GM13976 (cell line): ENCODE measurements at regions not wholly inside any gene's neighbourhood (a gene's known extent, or its start where the extent isn't known, plus 50 kb on each side); places are given as distances from the start of the nearest gene placed in this dataset.

Experiments
- DNase-seq: peaks from one replicate; pipeline ENCODE4 v3.0.0; 2012; ENCODE audit warnings: low spot score
- CTCF ChIP-seq: IDR thresholded peaks from 2 replicates; pipeline ENCODE4 v1.5.1; 2012; ENCODE audit warnings: borderline replicate concordance, mild to moderate bottlenecking; ENCODE audit not compliant: insufficient read depth; ENCODE audit errors: extremely low read depth, missing control alignments, control extremely low read depth
- in situ Hi-C: fragments of 300-500 bp; cut with MboI; formaldehyde crosslinking; loops from one replicate; pipeline ENCODE4 v1.12.0; 2022; ENCODE audit warnings: low sequenced_read_pairs, mixed read lengths, inconsistent platforms; ENCODE audit not compliant: unreplicated experiment

GRCh38 chr17:72363089-72363610 is 242.3 kb downstream of the SOX9 start:
- TF ChIP-seq CTCF = no peak
- in situ Hi-C loops = no loop called here
- no peak for DNase-seq

GRCh38 chr17:72365857-72366414 is 245.1 kb downstream of the SOX9 start:
- DNase-seq = no peak
- TF ChIP-seq CTCF = no peak
- in situ Hi-C loops = no loop called here

GRCh38 chr17:72366626-72367025 is 245.8 kb downstream of the SOX9 start:
- no peak for TF ChIP-seq CTCF
- in situ Hi-C loops = no loop called here
- DNase-seq = no peak

GRCh38 chr17:72368191-72368590 is 247.4 kb downstream of the SOX9 start:
- no peak for DNase-seq
- in situ Hi-C loops = no loop called here
- TF ChIP-seq CTCF = no peak

- no peak for TF ChIP-seq CTCF
- DNase-seq = no peak
- in situ Hi-C loops = no loop called here
Measured at GRCh38 chr17:72369366-72369765, 248.5 kb downstream of the SOX9 start.

GRCh38 chr17:72370819-72371218 is 250.0 kb downstream of the SOX9 start:
- no peak for DNase-seq
- no peak for TF ChIP-seq CTCF
- in situ Hi-C loops = no loop called here
